Heart right ventricle (tissue), 16 donors: ENCODE measurements at regions not wholly inside any gene's neighbourhood (a gene's known extent, or its start where the extent isn't known, plus 50 kb on each side); places are given as distances from the start of the nearest gene placed in this dataset.

Source experiments
- ATAC-seq, 8 donors: fragments of 200-7000 bp; cut with Tn5 transposase; one replicate each; pipeline ENCODE4 v1.9.1; 2020; ENCODE audit warnings: mild to moderate bottlenecking in 8 of 8, moderate library complexity in 8 of 8, moderate number of reproducible peaks in 1 of 8
- DNase-seq, 2 donors: peaks; one replicate each; pipeline ENCODE4 v3.0.0-alpha.2; 2020
- H3K27ac ChIP-seq, 10 donors: fragments of 200-600 bp; sonication (generic) in 2 of 10; one replicate each; pipeline versions ENCODE4 v1.5.0 to v1.8.0; 2020 to 2022; ENCODE audit warnings: mild to moderate bottlenecking in 3 of 10
- H3K27me3 ChIP-seq, 7 donors: fragments of 200-600 bp; one replicate each; pipeline ENCODE4 v1.8.0; 2021 to 2022; ENCODE audit warnings: mild to moderate bottlenecking in 2 of 7
- H3K36me3 ChIP-seq, 9 donors: fragments of 200-600 bp; sonication (generic) in 1 of 9; one replicate each; pipeline versions ENCODE4 v1.5.0 to v1.8.0; 2020 to 2022; ENCODE audit warnings: mild to moderate bottlenecking in 2 of 9
- H3K4me1 ChIP-seq, 9 donors: fragments of 200-600 bp; sonication (generic) in 1 of 9; one replicate each; pipeline versions ENCODE4 v1.5.0 to v1.8.0; 2020 to 2022; ENCODE audit warnings: mild to moderate bottlenecking in 4 of 9
- H3K4me3 ChIP-seq, 10 donors: fragments of 200-600 bp; sonication (generic) in 2 of 10; one replicate each; pipeline versions ENCODE4 v1.5.0 to v1.8.0; 2020 to 2022; ENCODE audit warnings: mild to moderate bottlenecking in 7 of 10, moderate library complexity in 2 of 10
- H3K9me3 ChIP-seq, 11 donors: fragments of 200-600 bp in 10 of 11; sonication (generic) in 2 of 11; one replicate each; pipeline versions ENCODE4 v1.5.0 to v1.8.0; 2013 to 2022; ENCODE audit warnings: mild to moderate bottlenecking in 2 of 11, control low read depth in 1 of 11, moderate library complexity in 1 of 11
- WGBS, 2 donors: extraction: QIAGEN DNeasy Blood & Tissue Kit; methylation state at CpG; one replicate each; pipeline ENCODE4 v1.1.7; 2013; ENCODE audit warnings: inconsistent platforms in 1 of 2; 5-methylcytosine and 5-hydroxymethylcytosine counted together
- intact Hi-C, 10 donors: fragments of 100-400 bp; cut with DNase I; formaldehyde crosslinking; loops; one replicate each; pipeline versions ENCODE4 v1.11.1 to v1.14.2; 2022
- TF ChIP-seq, protein P1 (sequence below), 9 donors: fragments of 200-600 bp; sonication (generic) in 2 of 9; IDR thresholded peaks; one replicate each; pipeline versions ENCODE4 v1.5.0 to v1.8.0; 2021 to 2022; ENCODE audit warnings: antibody characterized with exemption in 9 of 9, mild to moderate bottlenecking in 5 of 9, moderate library complexity in 1 of 9
- donor health status: Arrhythmogenic right ventricular cardiomyopathy.
- donor health status: ischemic (EF 13 %, LVEDD 7.1; RV severe dilation, severe dysfunction).
- donor health status: healthy with polysubstance abuse.
- donor health status: DM: no; HTN: yes; CAD: no.
- donor health status: DM: no; HTN: no; CAD: no.
- donor health status: ischemic (EF 25% LVEDD 6.9; RV normal size, moderate dysfunction).
- donor health status: ischemic (EF 25% LVEDD 5.7; RV mildly dilated, moderate dysfunction).
- donor health status: healthy.
- donor health status: DM: yes; HTN: yes; CAD: no.
- donor health status: Ischemic cardiomyopathy.
- donor health status: ischemic (EF 35%, LVEDD 5.7; RV mildly dilated, moderate dysfunction).
- donor health status: nonischemic (EF 11% LVEDD 7.7; RV severe dilation, severe dysfunction).
- donor health status: DM: yes; HTN: yes; CAD: no.
- donor health status: PGD.
- donor health status: ischemic (EF 29% LVEDD 5.4; RV normal size, mild dysfunction).
- donor health status: nonischemic (EF 23%, LVEDD 6.1; RV moderate dilation, normal function).

DNA sequence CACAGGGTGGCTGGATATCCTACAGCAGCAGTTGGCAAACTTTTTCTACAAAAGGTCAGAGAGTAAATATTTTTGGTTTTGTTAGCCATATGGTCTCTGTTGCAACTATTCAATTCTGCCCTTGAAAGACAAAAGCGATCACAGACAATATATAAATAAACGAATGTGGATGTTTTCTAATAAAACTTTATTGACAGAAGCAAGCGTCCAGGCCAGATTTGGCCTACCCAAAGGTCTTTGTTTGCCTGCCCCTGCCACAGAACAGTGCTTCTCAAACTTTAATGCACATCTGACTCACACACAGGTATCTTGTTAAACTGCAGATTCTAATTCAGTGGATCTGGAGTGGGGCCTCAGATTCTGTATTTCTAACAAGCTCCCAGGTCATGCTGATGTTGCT lies 621.4 kb upstream of the DIPK2B start:
- Histone ChIP-seq H3K9me3 (no peaks in the 10 kb centered on the region), H3K36me3 (no peaks in the 10 kb centered on the region), H3K4me1 (no peaks in the 10 kb centered on the region), H3K27ac (no peak overlapping the region), H3K27me3 (peaks cover 0 to 37% (median 0%) of the 10 kb centered on the region in 7 donors), H3K4me3 (no peak overlapping the region)
- DNase-seq (no peak), ATAC-seq (no peak)
- intact Hi-C loops: no loop called here
- TF ChIP-seq, protein P1, sequence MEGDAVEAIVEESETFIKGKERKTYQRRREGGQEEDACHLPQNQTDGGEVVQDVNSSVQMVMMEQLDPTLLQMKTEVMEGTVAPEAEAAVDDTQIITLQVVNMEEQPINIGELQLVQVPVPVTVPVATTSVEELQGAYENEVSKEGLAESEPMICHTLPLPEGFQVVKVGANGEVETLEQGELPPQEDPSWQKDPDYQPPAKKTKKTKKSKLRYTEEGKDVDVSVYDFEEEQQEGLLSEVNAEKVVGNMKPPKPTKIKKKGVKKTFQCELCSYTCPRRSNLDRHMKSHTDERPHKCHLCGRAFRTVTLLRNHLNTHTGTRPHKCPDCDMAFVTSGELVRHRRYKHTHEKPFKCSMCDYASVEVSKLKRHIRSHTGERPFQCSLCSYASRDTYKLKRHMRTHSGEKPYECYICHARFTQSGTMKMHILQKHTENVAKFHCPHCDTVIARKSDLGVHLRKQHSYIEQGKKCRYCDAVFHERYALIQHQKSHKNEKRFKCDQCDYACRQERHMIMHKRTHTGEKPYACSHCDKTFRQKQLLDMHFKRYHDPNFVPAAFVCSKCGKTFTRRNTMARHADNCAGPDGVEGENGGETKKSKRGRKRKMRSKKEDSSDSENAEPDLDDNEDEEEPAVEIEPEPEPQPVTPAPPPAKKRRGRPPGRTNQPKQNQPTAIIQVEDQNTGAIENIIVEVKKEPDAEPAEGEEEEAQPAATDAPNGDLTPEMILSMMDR (IDR thresholded peaks at IDR 0.05): no peak
- 95 to 98% methylated on average over 3 of the region's 3 CpGs for WGBS, 2 donors

GRCh38 chrX:45818913-45819312 lies 618.2 kb upstream of the DIPK2B start:
- ATAC-seq: no peak
- Histone ChIP-seq H3K9me3 (no peaks in the 10 kb centered on the region), H3K4me1 (no peaks in the 10 kb centered on the region), H3K36me3 (no peaks in the 10 kb centered on the region), H3K27me3 (peaks cover 0 to 25% (median 0%) of the 10 kb centered on the region in 7 donors), H3K27ac (no peak overlapping the region), H3K4me3 (no peak overlapping the region)
- TF ChIP-seq, protein P1 (IDR thresholded peaks at IDR 0.05): no peak
- DNase-seq: no peak
- intact Hi-C loops: no loop called here
- WGBS, 2 donors: 87 to 92% methylated on average over 2 of the region's 2 CpGs

GRCh38 chrX:45815441-45815840 lies 614.8 kb upstream of the DIPK2B start:
- intact Hi-C loops: no loop called here
- ATAC-seq (no peak), DNase-seq (no peak)
- no peaks in the 10 kb centered on the region for H3K9me3 ChIP-seq
- H3K4me3 ChIP-seq: no peak overlapping the region
- TF ChIP-seq, protein P1 (IDR thresholded peaks at IDR 0.05): no peak
- no peaks in the 10 kb centered on the region for H3K4me1 ChIP-seq
- no peak overlapping the region for H3K27ac ChIP-seq
- peaks cover 0 to 23% (median 0%) of the 10 kb centered on the region in 7 donors for H3K27me3 ChIP-seq
- WGBS, 2 donors: 65 to 71% methylated on average over 1 of the region's 1 CpG
- no peaks in the 10 kb centered on the region for H3K36me3 ChIP-seq

- H3K27ac ChIP-seq: no peak overlapping the region
- TF ChIP-seq, protein P1 (IDR thresholded peaks at IDR 0.05): no peak
- no peaks in the 10 kb centered on the region for H3K36me3 ChIP-seq
- no peak for DNase-seq
- peaks cover 0 to 34% (median 0%) of the 10 kb centered on the region in 7 donors for H3K27me3 ChIP-seq
- WGBS, 2 donors: 41 to 59% methylated on average over 6 of the region's 6 CpGs
- no peaks in the 10 kb centered on the region for H3K9me3 ChIP-seq
- ATAC-seq: no peak
- intact Hi-C loops: no loop called here
- H3K4me1 ChIP-seq: peaks cover 0 to 14% (median 0%) of the 10 kb centered on the region in 9 donors
- no peak overlapping the region for H3K4me3 ChIP-seq
Measured at GRCh38 chrX:45811326-45811725, 610.6 kb upstream of the DIPK2B start.
